NCI-H345 treated with DMSO at 0.1 percent for 48 hours (cell line): ENCODE measurements at regions not wholly inside any gene's neighbourhood (a gene's known extent, or its start where the extent isn't known, plus 50 kb on each side); places are given as distances from the start of the nearest gene placed in this dataset.

Source experiments
- DNase-seq: peaks from one replicate; lab custom pipeline; 2025; ENCODE audit not compliant: unreplicated experiment; lab: John Stamatoyannopoulos, UW

DNA sequence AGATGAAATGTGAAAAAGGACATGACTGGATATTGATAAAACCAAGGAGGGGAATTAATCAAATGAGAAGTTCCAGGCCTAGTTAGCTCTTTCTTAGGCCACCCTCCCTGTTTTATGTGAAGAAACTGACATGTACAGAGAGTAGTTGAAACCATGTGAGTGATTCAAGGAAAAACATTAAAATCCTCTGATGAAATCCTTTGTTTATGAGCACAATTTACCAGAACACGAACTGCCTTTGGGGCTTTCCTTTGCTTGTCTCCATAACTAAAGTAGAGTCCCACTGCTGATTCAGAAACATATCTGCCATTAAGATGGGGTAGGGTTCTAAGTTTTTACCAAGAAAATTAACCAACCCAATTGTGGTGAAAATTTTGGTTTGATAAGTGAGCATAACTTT lies 558.3 kb downstream of the NR2F2 start:
- no peak for DNase-seq

DNA sequence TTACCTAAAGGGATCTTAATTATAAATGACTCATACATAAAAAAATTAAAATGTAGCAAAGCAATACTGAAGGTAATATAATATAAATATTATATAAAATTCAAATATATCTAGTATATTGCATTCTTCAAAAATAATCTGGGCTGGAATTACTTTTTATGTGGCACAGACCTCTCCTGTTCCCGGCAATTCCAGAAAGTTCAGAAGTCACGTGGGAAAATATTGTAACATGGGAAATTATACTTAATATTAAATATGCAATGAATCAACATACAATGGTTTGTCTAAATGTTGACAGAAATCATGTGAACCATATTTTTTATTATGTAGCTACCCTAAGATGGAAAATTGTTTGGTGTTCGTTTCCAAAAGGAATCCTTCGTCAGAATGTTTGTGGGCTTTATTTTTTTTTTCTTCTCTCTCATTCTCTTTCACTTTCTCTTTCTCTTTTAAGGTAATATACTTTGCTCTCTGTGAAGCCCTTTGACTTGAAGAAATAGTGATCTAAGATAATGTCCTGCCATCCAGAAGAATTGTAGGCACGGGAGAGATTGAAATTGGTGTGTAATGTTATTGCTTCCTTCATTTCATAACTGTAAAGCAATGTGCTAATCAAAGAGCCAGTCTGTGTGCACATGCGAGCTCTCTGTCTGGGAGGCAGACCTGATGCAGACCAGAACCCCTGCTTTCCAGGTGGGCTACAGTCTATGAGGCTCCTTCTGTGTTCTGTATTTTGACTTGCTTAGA lies 559.4 kb downstream of the NR2F2 start:
- DNase-seq = no peak

DNA sequence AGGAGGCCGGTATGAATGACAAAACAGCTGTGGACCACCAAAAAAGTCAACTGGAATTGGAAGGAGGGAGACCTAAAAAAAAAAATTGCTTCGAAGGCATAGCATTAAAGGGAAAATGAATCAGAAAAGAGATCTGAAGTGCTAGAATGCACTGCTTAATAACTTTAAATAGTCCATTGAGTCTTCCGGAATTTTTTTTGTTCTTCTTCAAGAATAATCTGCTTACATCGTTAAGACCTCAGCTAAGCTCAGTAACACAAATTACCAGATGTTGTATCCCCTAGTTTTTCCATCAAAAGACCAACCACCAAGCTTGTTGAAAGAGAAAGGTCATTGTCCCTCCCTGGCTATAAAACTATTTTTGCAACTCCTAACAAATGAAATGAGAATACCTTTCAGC lies 560.5 kb downstream of the NR2F2 start:
- no peak for DNase-seq

DNA sequence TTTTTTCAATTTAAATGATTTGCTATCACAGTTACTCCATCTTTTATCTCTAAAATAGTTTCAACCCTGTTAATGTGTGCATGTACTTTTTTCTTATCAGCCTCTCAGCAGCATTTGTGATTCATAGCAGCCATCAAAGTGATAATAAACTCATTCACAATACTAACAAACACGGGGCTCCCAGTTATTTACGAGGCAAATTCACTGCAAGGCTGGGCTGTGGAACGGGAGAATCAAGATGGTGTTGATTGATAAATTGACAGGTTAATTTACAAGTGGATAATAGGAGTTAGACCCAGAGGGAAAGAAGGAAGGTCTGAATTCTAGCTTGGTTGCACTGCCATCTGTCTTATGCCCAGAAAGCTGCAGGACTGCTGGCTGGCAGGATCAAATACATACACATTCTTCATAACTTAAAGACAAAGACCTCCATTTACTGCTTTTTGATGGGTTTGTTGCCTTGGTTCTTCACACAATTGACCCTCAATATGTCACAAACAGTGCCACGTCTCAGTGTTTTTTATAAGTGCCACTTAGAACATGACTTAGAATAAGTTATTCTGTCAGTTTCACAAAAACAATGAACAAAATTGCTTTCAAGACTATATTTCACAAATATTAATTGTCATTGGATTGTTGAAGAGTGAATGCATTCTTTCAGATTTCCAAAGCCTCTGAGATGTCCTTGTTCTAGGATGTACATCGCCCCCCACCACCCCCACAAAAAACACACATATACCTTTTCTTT lies 562.8 kb downstream of the NR2F2 start:
- peak; percentile 10 for DNase-seq

DNA sequence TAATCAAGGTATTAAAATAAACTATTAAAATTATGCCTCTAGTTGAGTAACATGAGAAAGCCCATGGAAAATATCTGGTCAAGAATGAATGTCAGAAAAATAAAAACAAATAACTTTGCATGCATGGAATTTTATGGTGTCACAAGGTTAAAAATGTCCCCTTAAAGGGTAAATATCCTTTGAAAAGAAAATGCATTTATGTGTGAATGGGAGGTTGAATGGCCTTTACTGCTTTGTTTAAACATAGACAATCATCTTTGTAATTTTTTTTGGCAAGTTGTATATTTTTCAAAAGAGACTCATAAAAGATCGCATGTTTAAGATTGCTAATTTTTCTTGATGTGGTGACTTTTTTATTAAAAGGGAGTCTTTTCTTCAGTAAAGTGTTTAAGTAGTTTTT lies 564.2 kb downstream of the NR2F2 start:
- no peak for DNase-seq

DNA sequence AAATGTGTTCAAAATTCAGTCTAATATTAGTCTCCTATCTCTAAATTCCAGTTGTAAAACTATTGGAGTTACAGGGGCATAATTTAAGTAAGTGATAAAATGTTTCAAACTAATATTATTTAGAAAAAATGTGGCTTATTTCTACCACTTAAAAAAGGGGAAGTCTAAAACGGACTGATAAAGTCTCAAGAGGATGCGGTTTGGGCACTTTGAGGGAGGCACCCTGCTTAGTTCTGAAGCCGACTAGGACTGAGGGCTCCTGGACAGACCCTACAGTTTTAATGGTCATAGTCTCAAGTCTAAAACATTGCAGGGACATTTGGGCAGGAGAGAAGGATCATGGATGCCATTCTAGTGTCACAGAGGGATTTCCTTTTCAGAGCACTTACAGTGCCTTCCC lies 566.3 kb downstream of the NR2F2 start:
- DNase-seq = no peak

DNA sequence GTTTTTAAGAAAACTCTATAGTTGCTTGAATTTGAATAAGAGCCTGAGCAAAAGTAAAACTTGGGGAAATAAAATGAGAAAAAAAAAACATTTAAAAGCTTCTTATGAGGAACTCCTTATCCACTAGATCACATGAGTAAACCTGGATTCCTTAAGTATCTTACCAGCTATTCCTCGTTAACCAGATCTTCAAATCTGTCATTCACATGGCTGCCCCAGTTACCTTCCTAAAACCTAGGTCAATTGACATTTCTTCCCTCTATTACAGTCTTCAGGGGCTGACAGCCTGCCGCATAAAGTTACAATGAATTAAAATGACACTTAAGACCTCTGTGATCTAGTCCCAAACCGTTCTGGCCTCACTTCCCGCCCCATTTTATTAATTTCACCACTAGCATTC lies 583.6 kb downstream of the NR2F2 start:
- no peak for DNase-seq

DNA sequence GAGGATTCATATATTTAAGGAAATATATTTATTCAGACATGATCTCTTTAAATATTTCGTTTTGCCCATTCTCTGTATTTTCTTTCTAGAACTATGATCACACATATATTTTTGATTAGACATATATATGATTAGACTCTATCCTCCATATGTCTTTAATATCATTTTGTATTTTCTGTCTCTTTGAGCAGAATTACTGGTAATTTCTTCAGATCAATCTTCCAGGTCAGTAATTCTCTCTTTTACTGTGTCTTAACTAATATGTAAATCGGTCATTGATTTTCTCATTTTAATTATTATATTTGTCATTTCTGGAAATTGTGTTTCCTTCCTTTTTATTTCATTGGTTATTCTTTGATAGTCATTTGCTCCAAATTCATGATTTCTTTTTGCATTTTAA lies 586.2 kb downstream of the NR2F2 start:
- no peak for DNase-seq

DNA sequence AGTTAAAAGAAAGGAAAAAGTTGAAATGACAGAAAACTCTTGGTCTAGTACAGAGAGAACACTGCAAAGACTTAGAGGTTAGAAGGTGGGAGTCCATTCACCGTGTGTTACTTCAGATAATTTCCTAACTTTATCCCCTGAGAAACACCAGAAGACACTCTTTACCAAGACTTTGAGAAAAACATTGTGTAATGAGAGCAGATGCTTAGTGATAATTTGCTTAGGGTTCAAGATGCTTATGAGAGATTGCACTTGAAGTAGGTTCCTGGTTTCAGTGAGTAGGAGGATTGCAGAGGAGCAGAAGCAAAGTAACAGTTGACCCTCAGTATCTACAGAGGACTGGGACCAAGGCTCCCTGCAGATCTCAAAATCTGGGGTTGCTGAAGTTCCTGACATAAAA lies 594.1 kb downstream of the NR2F2 start:
- DNase-seq = no peak

DNA sequence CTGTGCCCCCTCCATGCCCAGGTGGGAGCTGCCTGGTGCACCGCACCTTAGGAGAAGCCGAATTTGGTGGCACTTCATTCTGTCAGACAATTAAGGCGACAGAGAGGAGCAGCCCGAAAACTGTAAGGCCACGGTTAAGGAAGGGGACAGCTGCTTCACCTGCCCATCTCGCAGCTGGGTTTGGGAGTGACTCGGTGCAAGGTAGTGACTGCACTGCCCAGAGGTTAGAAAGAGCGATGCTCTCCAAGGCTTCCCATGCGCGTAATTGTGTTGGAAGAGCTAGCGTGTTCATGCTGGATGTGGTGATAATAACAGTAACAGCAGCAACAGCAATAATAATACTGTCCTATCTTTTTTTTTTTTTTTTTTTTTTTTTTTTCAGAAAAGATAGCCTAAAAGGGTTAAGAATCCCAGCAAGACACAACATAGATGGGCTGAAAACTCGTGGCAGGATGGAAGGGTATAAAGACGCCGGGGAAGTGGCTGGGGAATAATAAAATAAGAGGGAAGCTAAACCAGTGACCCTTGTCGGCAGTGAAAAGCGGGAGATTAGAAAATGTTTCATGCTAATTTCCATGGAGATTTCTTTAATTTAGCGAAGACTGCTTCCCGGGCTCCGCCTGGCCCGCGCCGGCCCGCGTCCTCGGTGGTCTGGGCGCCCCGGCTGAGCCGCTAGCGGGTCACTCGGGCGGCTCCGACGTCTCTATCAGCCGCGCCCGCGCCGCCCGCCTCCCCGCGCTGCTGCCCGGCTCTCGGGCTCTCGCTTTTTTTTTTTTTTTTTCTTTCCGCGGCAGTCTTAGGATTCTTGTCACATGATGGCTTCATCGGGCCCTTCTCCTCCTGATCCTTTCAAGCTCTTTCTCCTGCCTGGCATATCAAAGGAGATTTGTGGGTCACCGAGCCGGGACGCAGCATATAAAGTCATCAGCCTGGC lies 617.1 kb downstream of the NR2F2 start:
- no peak for DNase-seq

DNA sequence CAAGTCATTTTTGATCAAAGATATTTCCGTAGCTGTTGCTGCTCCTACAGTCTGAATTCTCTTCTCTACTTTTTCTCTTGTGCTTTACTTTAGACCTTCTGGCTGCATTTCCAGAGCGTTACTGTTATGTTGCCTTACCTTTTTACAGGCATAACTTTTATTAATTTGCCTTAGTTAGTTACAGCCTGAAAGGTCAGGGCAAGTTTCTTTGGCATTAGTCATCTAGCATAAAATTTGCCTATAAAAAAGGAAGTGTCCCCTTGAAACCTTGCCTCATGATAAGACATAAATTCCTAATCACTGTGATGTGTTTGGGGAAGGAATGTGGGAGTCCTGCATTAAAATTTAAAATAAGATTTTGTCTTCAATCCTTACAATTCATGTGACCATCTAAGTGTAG lies 618.5 kb downstream of the NR2F2 start:
- DNase-seq = no peak

DNA sequence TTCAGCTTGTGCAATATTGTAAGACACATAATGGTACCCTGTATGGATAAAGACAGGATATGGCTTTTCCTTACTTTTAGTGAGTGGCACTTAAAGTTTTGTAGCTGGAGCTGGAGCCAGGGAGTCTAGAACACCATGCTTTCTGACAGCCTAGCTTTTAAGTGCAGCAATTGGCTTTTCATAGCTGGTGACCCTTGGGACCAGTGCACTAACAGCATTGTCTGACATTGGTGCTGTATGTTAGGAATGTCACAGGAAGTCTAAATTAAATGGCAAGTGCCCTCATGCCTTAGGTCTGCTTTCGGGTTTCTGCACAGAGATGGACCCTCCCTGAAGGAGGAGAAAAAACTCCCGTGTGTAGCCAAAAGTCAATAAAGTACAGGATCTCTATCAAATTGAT lies 628.2 kb downstream of the NR2F2 start:
- DNase-seq = no peak

DNA sequence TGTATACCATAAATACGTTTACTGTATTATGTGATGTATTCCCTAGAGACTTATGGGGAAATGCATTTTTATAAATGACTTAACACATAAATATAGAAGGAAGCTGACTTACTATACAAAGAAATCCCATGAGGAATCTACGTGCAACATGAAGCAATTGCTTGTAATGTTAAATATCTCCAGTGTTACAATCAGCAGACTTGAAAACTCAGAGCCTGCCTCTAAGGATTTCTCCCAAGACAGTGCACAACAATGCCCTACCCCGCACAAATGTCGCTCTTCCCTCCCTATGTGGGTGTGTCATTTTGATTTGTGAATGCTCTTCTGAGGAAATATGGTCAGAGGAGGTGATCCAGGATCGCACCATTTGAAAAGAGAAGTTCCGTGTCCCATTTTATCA lies 629.0 kb downstream of the NR2F2 start:
- DNase-seq = no peak

DNA sequence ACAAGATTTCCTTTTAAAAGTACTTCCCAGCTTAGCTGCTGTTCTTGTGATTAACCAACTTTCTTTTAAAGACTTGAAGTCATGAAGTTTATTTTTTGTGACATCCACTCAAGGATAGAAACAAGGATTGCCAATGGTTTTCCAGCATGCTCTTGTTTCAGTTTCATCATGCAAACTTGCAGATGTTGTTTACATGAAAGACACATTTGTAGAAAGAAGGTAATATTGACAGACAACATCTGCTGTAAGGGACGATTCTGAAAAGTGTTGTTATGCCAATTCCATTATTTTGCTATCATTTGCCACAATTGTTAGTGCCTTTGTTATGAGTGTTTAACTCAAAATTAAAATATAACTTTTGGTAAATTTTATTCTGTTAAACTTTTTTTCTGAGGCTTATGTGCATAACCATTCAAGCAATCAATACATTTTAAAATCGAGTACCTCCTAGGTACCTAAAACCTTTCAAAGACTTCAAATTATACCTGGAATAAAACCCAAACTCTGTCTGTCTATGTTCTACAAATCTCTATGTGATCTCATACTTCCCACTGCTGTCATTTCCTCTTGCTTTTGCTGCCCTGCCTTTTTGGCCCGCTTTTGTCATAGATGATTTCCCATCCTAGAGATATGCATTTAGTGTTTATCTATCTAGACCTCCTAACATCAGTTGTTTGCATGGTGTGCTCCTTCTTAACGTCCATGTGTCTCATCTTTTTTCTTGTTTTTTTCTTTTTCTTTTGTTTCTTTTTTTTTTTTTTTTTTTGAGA lies 630.4 kb downstream of the NR2F2 start:
- no peak for DNase-seq

DNA sequence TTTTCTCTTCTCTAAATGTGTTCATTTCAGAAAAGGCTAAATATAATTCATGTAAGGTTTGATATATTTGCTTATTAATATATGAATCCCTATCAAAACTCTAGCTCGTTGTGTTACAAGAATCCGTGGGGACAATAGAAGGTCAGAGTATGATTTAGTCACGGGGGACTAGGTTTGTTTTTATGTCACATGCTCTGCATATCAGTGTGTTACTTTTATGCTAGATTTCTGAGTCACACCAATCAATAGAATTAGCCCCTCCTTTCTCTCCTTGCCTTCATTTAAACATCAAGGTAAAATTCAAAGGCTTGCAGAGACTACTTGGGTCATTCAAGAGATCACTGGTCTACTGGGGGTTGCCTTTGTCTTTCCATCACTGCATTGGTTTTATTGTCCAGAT lies 636.1 kb downstream of the NR2F2 start:
- DNase-seq = no peak

DNA sequence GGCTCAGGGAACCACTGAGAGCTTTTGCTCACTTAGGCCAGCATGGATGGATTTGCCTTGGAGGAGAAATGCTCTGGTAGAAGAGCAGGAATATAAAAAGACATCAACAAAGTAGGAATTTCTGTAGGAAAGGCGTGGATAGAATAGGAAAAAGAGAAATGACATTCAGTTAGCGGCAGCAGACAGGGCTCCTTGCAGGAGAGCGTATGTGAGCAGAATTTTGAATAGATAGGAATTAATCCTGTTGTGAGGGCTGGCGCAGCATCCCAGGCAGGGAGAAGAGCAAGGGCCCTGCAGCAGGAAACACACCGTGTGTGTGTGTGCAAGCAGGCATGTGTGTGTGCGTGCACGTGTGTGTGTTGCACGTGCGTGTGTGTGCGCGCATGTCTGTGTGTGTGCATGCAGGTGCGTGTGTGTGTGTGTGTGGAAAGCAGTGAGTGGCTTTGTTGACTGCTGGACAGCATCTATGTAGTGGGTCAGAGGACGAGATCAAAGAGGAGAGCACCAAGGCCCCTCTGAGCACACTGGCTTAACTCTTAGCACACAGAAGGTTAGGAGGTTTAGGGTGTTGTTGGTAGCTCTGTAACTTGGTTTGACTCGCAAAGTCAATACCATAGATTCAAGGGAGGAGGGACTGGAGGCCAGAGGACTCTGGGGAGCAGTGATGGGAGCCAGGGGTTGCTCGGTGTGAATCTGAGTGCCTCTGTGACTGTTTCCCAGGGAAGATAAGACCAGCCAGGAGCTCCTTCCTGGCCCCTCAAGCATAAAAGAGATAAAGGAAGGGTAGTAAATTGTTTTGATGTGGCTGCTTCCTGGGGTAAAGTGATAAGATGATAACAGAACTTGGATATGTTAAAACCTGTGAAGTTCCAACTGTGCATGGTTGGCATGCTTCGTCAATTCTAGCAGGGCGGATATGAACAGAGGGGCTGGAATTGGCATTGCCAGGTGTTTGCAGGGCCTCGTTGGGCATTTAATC lies 639.5 kb downstream of the NR2F2 start:
- no peak for DNase-seq

DNA sequence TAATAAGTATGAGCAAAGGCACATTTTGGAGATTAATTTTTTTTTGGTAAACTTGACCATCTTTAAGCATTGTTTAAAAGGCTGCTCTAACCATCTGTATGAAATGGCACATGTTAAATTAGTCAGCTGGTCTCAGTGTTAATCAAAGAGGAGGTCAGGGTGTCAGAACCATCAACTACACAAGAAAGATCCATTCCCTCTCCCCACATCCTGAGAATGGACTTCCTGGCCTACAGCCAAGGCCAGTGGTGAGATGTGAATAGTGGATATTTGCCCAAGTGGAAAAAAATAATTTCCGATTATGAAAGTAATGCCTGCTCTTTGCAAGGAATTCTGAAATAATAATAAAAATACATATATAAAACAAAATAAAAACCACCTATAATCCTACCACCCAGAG lies 641.7 kb downstream of the NR2F2 start:
- DNase-seq = no peak

DNA sequence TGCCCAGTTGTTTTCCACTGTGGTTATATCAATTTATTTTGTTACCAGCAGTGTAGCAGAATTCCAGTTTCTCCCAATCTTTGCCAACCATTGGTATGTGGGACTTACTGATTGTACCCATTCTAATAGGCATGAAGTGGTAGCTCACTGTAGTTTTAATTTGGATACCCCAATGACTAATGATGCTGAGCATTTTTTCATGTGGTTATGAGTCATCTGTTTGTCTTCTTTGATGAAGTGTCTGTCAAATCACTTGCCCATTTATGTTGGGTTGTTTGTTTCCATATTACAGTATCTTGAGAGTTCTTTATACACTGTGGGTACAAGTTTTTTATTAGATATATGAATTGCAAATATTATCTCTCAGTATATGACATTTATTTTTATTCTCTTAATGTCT lies 644.3 kb downstream of the NR2F2 start:
- no peak for DNase-seq

DNA sequence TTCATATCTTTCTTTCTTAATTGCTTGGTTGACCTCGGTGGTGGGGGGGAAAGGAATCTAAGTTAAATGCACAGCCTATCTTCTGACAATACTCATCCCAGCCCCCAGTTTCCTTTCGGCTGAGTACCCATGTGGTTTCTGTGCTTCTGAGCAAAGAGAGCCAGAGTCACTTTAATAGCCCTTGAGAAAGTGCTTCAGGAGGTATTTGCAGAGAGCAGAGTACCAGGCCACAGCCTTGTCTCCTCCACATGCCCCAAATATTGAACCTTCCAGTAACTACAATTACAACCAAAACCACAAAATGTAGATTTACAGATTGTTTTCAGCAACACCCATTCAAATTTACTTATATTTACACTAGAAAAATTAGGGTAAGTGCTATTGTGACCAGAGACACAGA lies 647.4 kb downstream of the NR2F2 start:
- DNase-seq = no peak

DNA sequence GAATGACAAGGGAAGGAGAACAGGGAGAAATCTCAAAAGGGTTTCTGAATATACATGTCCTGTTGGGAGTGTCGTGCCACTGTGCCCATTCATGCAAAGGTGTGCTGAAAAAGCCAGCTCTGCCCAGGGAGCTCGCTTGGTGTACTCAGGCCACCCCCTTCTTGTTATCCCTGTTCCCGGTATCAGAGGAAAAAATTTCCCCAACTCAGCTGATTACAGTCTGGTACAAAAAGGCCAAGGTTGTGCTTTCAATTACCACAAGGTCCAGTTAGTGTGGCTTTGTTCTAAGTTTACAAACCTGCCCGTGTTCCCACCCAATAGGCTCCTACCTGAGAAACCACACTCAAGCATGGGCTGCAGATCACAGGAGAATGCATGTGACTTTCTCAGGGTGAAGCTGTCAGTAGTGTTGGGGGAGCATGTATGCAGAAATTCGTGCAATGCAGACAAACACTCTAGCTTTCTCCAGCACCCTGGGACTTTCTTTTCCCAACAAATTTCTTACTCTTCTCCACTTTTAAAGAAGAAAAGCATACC lies 648.5 kb downstream of the NR2F2 start:
- no peak for DNase-seq
